ENCODE measurements at regions not wholly inside any gene's neighbourhood (a gene's known extent, or its start where the extent isn't known, plus 50 kb on each side); places are given as distances from the start of the nearest gene placed in this dataset.

GRCh38 chr5:98069876-98070512 lies 703.5 kb upstream of the RGMB start:
- TF ChIP-seq, protein P1, sequence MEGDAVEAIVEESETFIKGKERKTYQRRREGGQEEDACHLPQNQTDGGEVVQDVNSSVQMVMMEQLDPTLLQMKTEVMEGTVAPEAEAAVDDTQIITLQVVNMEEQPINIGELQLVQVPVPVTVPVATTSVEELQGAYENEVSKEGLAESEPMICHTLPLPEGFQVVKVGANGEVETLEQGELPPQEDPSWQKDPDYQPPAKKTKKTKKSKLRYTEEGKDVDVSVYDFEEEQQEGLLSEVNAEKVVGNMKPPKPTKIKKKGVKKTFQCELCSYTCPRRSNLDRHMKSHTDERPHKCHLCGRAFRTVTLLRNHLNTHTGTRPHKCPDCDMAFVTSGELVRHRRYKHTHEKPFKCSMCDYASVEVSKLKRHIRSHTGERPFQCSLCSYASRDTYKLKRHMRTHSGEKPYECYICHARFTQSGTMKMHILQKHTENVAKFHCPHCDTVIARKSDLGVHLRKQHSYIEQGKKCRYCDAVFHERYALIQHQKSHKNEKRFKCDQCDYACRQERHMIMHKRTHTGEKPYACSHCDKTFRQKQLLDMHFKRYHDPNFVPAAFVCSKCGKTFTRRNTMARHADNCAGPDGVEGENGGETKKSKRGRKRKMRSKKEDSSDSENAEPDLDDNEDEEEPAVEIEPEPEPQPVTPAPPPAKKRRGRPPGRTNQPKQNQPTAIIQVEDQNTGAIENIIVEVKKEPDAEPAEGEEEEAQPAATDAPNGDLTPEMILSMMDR (IDR thresholded peaks at IDR 0.05) = no peak
- no peak for TF ChIP-seq POLR2A (IDR thresholded peaks at IDR 0.05)

Measured in uterus (tissue), 2 donors.